ENCODE measurements at regions not wholly inside any gene's neighbourhood (a gene's known extent, or its start where the extent isn't known, plus 50 kb on each side); places are given as distances from the start of the nearest gene placed in this dataset.

DNA sequence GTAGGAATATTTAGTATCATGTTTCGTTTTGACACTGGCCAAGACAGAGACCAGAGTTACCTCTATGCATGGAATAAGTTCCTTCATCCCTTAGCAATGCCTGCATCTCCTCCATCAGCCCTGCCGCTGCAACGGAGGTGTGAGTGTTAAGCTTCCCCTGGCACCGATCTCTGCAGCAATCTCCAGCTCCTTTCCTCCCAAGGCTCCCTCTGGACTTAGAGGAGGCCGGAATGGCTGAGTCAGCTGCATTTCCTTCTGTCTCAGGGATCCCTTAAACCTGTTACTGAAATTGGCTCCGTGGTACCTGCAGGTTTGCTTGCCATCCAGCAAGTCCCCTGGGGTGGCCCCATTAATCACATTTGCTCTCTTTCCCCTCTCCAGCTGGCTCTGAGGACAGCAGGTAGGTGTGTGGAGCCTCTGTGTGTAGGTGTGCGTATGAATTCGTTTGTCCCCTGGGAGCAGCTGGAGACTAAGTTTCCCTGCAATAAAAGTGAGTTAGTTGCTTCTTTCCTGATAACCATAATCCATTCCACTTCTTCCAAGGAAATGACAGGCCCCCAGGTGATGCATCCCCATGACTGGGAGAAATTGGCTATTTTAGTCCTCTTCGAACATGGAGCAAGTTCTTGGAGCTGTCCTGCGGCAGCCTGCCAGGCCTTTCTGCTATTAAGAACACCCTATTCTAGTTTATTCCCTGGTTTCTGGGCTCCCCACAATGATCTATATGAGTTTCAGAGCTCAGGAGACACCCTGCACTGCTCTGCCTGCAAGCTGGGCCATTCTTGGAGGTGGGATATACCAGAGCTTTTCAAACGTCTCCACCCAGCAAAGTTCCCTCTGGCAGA is 457.2 kb upstream of the CADM1 start:
- no peak for DNase-seq

DNA sequence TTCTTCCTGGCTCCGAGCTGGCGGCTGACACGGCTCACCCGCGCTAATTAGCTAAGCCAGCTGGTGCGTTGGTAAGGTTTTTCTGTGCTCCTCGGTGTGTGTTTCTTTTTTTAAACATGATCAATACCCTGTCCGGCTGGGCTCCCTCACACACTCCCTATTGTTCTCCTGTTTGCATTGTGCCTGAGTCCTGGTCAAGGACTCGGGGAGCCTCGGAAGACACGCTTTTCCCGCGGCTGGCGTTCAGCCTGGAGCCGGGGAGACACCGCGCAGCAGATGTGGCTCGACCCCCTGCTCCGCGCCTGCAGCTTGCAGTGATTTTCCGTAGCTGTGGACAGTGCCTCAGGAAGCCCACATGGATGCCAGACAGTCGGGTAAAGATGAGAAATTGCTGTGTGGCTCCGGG is 454.9 kb upstream of the CADM1 start:
- no peak for DNase-seq

DNA sequence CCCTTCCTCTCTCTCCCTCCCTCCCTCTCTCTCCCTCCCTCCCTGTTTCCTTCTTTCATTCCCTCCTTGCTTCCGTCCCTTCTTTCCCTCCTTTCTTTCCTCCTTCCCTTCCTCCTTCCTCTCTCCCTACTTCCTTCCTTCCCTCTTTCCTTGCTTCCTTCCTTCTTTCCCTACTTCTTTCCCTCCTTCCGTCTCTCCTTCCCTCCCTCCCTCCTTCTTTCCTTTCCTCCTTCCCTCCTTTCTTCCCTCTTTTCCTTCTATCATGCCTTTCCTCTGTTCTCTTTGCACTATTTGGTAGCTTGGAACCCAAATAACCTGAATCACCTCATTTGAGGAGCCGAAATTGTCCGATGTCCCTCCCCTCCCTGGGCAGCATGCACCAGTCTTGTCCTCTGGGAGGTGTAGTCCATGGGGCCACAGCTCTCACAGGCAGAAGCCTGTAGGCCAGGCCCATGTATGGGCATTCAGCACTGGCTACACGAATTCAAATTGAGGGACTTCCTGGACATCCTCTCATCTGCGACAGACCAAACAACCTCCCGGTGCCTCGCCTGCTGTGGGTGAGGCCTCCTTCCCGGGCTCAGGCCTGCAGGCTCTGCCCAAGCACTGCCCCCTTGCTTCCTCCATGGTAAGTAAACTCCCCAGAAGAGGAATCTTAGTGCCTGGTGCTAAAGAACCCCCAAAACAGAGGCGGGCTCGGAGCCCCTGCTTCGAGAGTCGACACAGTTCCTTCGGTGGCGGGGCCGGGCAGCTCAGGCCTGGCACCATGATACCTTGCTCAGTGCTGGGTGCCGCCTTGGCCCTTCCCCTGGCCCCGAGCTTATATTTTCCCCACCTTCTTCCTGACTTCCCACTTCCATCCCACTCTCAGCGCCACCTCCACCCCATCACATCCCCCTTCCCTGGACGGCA is 454.1 kb upstream of the CADM1 start:
- DNase-seq: no peak

DNA sequence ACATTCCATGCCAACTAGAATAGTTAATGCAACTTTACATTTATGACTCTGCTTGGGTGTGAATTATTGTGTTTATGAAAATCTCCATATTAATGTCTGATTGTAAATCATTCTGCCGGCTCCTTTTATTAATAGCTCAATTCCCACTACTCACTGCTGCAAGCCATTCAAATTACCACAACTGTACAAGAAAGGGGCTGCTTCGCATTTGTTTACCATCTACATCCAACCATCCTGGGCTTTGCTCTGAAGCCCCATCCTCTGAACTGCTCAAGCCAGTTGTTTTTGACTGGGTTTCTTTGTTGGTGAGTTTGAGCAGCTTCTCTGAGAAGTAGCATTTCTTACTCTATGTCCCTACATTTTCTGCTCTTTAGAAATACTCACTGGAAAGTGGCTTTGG is 451.6 kb upstream of the CADM1 start:
- no peak for DNase-seq

DNA sequence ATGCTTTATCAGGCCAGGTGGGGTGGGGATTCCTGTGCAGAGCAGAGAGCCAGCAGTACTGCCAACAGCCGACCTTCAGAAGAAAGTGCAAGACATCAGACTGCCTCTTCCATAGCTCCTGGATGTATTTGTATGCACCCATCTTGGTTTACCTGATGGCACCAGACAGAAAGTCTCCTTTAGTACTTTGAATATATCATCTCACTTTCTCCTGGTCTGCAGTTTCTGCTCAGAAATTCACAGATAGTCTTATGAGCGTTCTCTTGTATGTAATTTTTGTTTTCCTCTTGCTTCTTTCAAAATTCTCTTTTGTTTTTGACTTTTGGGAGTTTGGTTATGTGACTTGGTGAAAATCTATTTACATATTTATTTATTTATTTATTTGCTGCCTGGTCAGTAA is 446.4 kb upstream of the CADM1 start:
- no peak for DNase-seq

DNA sequence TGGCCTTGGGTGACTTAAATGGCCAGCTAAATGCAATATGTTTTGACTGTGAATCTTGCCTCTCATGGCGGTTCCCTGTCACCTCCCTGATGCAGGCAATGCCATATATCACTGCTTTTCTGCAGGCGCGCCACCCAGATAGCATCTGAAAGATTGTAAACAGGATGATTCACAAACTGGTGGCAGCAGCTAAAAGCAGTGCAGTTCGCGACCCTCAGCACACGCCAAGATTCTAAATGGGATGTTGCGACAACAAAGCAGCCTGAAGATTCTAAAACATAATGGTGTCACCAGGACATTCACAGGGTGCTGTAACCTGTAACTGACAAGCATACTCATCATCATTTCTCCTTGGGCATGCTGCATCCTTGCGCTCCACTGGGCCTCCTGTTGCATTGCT is 440.4 kb upstream of the CADM1 start:
- no peak for DNase-seq

DNA sequence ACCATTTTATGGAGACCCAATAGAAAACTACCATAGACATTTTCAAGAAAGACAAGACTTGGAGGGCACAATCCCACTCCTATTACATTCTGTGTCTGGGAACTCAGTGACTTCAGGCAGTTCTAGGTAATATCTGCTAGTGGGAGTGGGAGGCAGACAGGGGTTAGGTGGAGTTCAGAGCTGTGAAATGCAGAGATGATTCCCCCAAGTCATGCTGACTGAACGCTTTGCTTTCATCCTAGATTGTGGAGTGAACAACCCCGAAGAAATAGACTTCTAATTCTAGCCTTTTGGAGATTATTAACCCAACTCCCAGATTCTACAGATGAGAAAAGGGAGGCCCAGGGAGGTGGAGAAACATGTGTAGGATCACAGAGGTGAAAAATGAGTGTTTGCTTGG is 437.8 kb upstream of the CADM1 start:
- no peak for DNase-seq

DNA sequence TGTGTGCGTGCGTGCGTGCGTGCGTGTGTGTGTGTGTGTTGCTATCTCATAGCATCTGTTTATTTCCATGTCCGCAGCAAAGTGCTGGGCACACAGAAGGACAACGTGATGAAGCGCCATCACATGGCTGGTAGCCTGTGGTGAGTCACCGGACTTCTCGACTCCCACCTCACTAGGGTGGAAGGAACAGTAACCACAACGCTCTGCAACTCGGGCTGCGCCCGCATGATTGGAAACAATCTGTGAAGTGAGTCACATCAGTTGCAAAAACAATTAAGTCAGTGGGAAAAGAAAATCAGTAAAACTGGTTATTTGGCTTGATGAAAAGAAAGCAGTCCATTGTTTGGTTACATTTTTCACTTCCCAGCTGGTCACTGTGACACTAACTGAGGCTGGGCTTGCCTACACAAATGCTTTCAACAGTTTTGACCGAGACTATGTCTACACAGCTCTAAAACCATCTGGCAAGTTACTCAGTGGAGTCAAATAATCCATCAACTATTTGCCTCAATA is 437.3 kb upstream of the CADM1 start:
- DNase-seq: no peak

DNA sequence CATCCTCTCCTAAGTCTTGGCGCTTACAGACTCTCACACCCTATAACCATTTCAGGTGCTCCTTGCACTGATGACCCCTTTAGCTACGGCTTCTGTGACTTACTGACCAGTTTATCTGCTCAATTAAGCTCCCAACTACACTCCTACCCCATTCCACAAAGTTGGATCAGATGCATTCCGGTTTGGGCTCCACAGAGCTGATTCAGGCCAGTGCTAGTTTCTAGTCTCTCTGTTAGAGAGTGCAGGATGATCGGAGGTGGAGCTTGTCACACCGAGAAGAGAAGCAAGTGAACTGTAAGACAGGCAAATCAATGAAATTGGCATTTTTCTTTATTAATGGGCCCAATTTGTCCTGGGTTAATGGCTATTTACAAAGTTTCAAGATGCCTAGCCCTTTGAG is 436.8 kb upstream of the CADM1 start:
- no peak for DNase-seq

DNA sequence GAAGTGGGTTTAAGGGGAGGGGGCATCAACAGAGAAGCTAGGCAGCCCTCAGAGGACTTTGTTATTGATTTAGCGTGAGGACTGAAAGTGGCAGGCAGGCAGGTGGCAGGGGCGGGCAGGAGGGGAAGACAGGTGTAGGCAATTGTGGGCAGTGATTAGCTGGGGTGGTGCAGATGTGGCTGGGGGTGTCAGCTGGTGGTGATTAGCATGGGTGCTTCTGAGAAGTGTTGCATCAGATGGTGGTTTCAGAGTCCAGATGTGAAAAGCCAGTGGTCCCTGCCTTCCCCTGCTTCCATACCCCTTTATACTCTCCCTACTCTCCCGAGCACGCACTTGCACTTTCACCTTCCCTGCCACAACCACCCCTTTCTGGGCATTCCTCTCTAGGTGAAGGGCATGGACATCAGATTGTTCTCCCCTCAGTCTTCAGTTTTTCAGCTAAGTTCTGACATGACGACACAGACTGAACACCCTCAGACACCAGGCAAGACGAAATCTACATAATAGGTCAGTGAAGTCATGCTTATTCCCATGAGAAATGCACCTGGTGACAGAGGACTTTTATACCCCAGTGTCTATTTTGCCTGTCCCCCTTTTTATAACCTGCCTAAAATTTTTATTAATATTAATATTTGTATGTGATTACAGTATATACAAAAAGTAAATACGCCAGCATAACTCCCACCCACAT is 435.7 kb upstream of the CADM1 start:
- no peak for DNase-seq

DNA sequence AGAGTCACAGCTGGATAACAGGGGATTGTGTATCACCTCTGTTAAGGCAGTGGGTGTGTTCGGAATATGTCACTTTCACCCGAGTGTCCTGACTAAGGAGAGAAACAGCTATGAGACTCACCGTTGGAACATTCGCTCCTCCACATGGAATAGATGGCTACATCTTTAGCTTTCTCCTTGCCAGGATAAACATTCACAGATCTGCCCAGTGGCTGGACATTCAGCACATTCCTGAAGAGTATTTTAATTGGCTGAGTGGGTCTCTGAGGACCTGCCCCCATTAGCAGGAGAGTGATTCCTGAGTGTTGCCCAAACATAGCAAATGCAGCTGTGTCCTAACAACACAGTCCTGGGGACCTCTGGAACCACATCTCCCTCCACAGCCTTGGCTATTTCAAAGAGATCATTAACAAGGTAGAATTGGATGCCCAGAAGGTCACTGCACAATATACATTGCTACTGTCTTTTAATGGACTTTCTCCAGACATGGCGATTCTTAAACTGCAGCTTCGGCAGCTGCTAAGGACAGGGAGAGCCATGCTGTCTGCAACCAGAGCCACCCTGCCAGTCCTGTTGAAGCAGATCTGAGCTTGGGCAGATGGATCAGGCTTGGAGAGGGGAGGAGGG is 435.0 kb upstream of the CADM1 start:
- DNase-seq: no peak

DNA sequence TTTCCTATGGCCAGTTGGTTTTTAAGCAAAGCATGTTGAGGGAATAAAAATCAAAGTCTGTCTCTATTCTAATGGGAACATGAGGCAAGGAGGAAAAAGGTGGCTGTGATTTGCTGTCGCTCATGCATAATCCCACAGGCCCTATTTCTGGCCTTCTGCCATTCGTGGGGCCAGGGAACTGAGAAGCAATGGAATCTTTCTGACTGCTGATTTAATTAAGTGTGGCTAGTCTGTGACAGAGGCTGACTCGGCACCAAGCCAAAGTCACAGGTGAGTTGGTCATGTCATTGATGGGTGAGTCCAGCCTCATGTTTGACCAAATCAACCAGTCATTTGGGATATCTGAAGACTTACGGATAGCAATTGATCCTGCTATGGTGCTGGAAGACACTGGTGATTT is 429.3 kb upstream of the CADM1 start:
- no peak for DNase-seq

DNA sequence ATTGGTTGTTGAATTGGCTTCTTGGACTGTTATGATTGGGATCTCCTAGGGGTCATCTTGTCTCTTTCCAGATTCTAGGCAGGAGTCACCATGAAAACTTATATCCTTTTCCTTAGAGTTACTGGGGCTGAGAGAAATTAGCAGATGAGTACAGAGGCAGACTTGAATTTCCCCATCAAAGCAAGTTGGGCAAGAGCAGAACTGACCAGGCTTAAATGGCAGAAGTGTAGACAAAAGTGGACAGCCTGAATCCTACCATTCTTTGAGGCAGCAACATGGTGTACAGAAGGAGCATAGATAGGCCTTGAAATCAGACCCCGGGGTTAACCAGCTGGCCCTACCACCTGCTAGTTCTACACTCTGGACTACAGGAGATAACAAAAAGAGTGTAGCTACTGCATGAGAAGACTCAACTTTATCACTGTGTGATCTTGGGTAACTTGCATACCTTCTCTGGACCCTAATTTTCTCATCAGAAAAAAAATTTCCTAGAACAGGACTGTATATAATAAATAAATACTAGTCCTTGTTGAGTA is 427.4 kb upstream of the CADM1 start:
- no peak for DNase-seq

DNA sequence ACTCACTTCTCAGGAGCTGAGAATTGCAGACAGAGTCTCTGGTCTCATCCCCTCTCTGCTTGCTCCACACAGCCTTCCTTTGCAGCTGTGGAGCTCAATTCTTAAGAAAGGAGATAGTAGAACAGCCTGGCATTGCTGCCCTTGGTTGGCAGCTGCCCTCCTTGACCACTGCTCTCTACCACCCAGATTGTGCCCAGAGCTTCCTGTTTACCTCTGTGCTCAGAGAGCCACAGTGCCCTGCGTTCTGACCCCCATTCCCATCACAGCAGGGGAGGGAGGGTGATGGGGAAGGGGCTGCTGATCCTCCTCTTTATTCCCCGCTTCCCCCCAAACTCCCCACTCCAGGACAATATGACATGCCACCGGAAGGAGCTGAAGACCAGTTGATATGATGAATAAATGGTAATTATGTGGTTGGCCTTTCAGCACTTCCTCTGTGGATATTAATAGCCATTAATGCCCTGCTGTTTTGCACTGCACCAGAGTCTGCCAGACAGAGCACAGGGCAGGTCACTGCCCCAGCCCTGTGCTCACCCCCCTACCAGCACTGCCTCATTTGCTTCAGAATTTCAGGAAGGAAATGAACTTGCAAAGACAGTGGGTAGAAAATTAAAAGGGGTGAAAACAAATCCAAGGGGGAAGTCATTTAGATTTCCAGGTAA is 426.8 kb upstream of the CADM1 start:
- DNase-seq: peak; percentile 13

DNA sequence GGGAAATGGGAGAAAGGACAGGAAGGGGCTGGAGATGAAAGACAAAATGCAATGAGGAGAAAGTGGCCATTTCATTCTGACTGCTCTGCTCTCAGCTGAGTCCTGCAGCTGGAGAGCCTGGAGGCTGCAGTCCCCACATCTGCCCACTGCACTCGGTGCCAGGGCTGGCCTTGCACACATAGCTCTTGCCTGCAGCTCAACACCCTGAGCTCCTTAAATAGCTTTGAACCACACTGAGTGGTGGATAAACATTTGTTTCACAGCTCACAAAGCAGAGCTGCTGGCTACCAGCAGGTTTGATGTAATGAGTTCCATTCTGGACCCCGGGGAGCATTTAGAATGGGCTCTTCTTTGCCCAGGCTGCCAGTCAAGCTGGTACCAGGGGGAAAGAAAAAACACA is 426.1 kb upstream of the CADM1 start:
- DNase-seq: no peak

DNA sequence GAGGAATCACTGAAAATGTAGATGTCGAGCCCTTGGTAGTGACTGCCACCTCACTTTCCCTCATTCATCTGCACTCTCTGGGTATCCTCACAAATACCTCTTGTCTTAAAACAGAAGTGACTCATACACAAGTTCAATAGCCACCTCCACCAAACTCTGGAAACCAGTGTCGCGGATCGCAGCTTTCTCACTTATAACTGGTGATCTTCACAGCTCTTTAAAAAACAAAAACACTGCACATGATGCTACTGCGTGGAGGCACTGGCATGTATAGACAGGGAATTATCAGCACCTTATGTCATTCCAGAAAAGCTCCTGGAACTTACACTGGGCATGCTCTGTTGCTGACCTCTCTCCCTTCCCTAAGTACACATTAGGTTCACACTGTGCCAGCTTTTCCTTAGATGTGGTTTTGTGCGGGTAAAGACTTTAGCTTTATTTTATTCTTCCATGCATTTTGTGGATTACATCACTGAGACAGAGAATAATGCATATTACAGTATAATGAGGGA is 425.5 kb upstream of the CADM1 start:
- no peak for DNase-seq

DNA sequence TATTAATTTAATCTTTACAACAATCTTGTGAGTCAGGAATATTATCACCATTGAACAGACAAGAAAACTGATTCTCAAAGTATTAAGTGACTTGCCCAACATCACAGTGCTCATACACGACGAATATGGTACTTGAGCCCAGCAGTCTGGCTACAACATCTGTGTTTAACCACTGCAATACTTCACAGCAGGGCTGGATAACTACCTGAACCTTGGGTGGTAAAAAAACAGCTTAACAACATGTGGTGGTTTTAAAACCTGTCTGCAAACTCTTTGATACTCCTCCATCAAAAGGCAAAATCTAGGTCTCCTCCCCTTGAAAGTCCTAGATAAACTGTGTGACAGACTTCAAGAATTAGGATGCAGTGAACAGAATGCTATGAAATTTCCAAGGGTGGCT is 424.6 kb upstream of the CADM1 start:
- no peak for DNase-seq

DNA sequence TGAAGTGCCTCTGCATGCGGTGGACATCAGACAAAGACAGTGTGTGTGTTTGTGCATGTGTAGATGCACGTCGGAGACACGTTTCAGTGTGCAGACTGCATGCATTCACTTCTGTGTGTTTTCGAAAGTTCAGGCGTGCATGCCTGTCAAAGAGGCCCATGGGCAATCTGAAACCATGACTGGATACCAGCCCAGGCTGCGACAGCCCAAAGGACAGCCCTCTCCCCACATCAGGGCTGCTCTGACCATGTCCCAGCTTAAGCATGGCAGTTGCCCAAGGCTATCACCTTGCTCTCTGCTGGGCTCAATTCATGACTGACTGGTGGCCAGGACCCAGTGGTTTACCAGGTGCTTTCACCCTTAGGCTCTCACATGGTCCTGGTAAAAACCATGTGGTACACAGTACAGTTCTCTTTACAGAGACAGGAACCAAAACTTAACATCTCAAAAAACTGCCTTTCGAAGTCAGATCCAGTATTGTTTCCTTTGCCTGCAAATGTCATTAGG is 423.7 kb upstream of the CADM1 start:
- DNase-seq: no peak

DNA sequence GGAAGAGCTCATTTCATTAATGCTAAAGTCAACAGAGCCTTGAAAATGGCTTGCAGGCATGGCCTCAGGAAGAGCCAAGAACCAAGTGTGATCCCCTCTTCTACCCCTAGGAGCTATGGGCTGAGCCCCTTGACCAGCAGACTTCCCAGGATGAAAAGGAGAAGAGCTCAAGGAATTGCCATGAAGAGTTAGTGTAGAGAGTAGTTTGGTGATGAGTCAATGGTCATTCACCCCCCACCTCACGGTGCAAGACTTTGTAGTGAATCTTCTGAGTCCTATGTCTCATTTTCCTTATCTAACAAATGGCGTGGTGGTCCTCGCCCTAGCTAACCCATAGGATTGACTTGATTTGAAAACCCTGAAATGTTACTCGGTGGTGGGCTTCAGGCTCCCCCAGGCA is 422.4 kb upstream of the CADM1 start:
- DNase-seq: no peak

DNA sequence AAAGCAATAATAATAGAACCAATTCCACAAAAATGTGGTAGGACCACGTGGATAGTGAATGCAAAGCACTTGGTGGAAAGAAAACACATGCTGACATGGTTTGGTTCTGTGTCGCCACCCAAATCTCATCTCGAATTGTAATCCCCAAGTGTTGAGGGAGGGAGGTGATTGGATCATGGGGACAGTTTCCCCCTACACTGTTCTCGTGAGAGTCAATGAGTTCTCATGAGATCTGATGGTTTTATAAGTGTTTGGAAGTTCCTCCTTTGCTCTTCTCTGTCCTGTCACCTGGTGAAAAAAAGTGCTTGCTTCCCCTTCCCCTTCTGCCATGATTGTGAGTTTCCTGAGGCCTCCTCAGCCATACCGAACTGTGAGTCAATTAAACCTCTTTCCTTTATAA is 421.9 kb upstream of the CADM1 start:
- DNase-seq: no peak

DNA sequence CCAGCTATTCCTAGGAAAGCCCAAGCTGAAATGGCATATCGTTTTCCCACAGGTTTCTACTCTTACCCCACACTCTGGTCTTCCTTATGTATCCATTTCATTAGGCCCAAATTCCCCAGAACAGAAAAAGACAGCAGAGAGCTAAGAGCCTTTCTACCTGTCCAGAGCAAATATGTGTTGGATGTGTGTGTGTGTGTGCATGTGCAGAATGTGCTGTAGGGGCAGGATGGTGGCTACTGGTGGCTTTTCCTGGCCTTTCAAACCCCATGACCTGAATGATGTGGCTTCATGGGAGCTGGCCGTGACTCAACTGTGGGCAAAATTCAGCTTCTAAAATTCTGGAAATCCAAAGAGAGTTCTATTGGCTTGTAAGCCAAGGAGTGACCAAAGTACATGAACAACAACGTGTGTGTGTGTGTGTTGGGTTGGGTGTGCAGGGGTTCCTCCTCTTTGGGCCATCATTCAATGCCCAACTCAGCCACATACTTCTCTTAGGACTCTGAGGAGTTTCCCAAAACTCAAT is 421.4 kb upstream of the CADM1 start:
- DNase-seq: no peak

All from skin of body (tissue), 1 donor.